HCT116 (cell line): ENCODE measurements at regions not wholly inside any gene's neighbourhood (a gene's known extent, or its start where the extent isn't known, plus 50 kb on each side); places are given as distances from the start of the nearest gene placed in this dataset.

Source experiments
- ATAC-seq: fragments of 200-7000 bp; cut with Tn5 transposase; 2 replicates; pipeline ENCODE4 v1.9.1; 2020; ENCODE audit warnings: mild to moderate bottlenecking, moderate library complexity
- BruUV-seq: library from RNA; stranded (reverse); fragments of 400-500 nt; replicated peaks from 2 replicates; lab custom pipeline; 2021; lab: Mats Ljungman, UMichigan
- CTCF ChIA-PET: fragments of 300-600 bp; sonication (Branson Sonifier 250); formaldehyde crosslinking; loops from one replicate; lab custom pipeline; 2021; ENCODE audit warnings: antibody characterized with exemption; lab: Charles Lee
- POLR2A ChIA-PET: fragments of 300-600, 350-600 bp; sonication (Branson Sonifier 250); formaldehyde crosslinking; loops from one replicate; lab custom pipeline; 2021; ENCODE audit warnings: antibody characterized with exemption; lab: Charles Lee
- RAD21 ChIA-PET, 2 experiments: fragments of 300-600 bp; sonication (Branson Sonifier 250); formaldehyde crosslinking; loops; one replicate each; lab custom pipeline; 2023; ENCODE audit warnings: low total read pairs in 2 of 2; ENCODE audit not compliant: uncharacterized antibody in 2 of 2, unreplicated experiment in 2 of 2, low non-redundant PET in 1 of 2; lab: Charles Lee
- DNase-seq: peaks from one replicate; pipeline ENCODE4 v3.0.0-alpha.2; 2010; ENCODE audit warnings: low read depth, low spot score
- H2AFZ ChIP-seq: fragments of 200-600 bp; shearing (Covaris generic), sonication (generic); 2 replicates; pipeline ENCODE4 v1.6.1; 2017; ENCODE audit warnings: low read depth, mixed run types, mixed read lengths, antibody characterized with exemption, low read length; ENCODE audit not compliant: poor library complexity, severe bottlenecking
- H3K27ac ChIP-seq: 2 replicates; pipeline ENCODE4 v1.5.1; 2012; ENCODE audit warnings: low read depth, low read length
- H3K27me3 ChIP-seq: fragments of 200-600 bp; sonication (generic); 2 replicates; pipeline ENCODE4 v1.6.1; 2016; ENCODE audit warnings: mixed run types, low read length, mixed read lengths; ENCODE audit not compliant: insufficient read depth
- H3K36me3 ChIP-seq, 2 experiments: fragments of 200-500 bp in 1 of 2; fragments of 200-600 bp in 1 of 2; sonication (Bioruptor generic) in 1 of 2; sonication (generic) in 1 of 2; 2 replicates each; pipeline versions ENCODE4 v1.5.1 to v1.6.1; 2014 to 2016; ENCODE audit warnings: low read length in 2 of 2, inconsistent platforms in 1 of 2, mixed read lengths in 1 of 2, mixed run types in 1 of 2; ENCODE audit not compliant: insufficient read depth in 2 of 2, control insufficient read depth in 1 of 2
- H3K4me1 ChIP-seq, 2 experiments: fragments of 200-600 bp in 1 of 2; sonication (generic) in 1 of 2; 2 replicates each; pipeline versions ENCODE4 v1.5.1 to v1.6.1; 2012 to 2017; ENCODE audit warnings: low read length in 2 of 2, inconsistent platforms in 1 of 2, mild to moderate bottlenecking in 1 of 2, mixed read lengths in 1 of 2, mixed run types in 1 of 2, moderate library complexity in 1 of 2; ENCODE audit not compliant: insufficient read depth in 2 of 2, control insufficient read depth in 1 of 2
- H3K4me2 ChIP-seq: fragments of 200-600 bp; sonication (generic); 2 replicates; pipeline ENCODE4 v1.6.1; 2017; ENCODE audit warnings: mixed run types, low read length, mixed read lengths
- H3K4me3 ChIP-seq, 2 experiments: fragments of 200-600 bp in 1 of 2; sonication (generic) in 1 of 2; replicated peaks in 1 of 2; 2 replicates each; pipeline ENCODE4 v1.5.1; 2011 to 2016; ENCODE audit warnings: low read length in 2 of 2, control low read depth in 1 of 2, low read depth in 1 of 2, mild to moderate bottlenecking in 1 of 2, mixed read lengths in 1 of 2, mixed run types in 1 of 2
- H3K79me2 ChIP-seq: fragments of 200-600 bp; sonication (generic); 2 replicates; pipeline ENCODE4 v1.6.1; 2017; ENCODE audit warnings: mild to moderate bottlenecking, mixed run types, low read length, moderate library complexity, mixed read lengths; ENCODE audit not compliant: insufficient read depth
- H3K9ac ChIP-seq: fragments of 200-600 bp; sonication (generic); 2 replicates; pipeline ENCODE4 v1.6.1; 2016; ENCODE audit warnings: low read length, mixed read lengths
- H3K9me2 ChIP-seq: fragments of 200-600 bp; sonication (generic), shearing (Covaris generic); 2 replicates; pipeline ENCODE4 v1.6.1; 2017; ENCODE audit warnings: mixed run types, mild to moderate bottlenecking, moderate library complexity; ENCODE audit not compliant: insufficient read depth
- H3K9me3 ChIP-seq, 2 experiments: fragments of 200-500 bp in 1 of 2; fragments of 200-600 bp in 1 of 2; sonication (Bioruptor generic) in 1 of 2; sonication (generic) in 1 of 2; 2 replicates each; pipeline ENCODE4 v1.6.1; 2014 to 2017; ENCODE audit warnings: low read length in 2 of 2, mixed read lengths in 2 of 2, inconsistent platforms in 1 of 2, low read depth in 1 of 2, mild to moderate bottlenecking in 1 of 2, mixed run types in 1 of 2, moderate library complexity in 1 of 2; ENCODE audit not compliant: control insufficient read depth in 1 of 2, insufficient read depth in 1 of 2
- H4K20me1 ChIP-seq: fragments of 200-600 bp; sonication (generic), shearing (Covaris generic); 2 replicates; pipeline ENCODE4 v1.6.1; 2017; ENCODE audit warnings: mixed run types, mild to moderate bottlenecking, moderate library complexity; ENCODE audit not compliant: insufficient read depth
- CEBPB ChIP-seq: IDR thresholded peaks from 2 replicates; pipeline ENCODE4 v1.6.1; 2012; ENCODE audit warnings: low read depth
- EGR1 ChIP-seq: IDR thresholded peaks from 2 replicates; pipeline ENCODE4 v1.6.1; 2012; ENCODE audit warnings: low read depth
- FOSL1 ChIP-seq: IDR thresholded peaks from 2 replicates; pipeline ENCODE4 v1.6.1; 2012; ENCODE audit warnings: low read depth
- JUND ChIP-seq: IDR thresholded peaks from 2 replicates; pipeline ENCODE4 v1.6.1; 2012
- MAX ChIP-seq: IDR thresholded peaks from 2 replicates; pipeline ENCODE4 v1.6.1; 2012
- POLR2A ChIP-seq: IDR thresholded peaks from 2 replicates; pipeline ENCODE4 v1.7.0; 2011; ENCODE audit warnings: borderline replicate concordance; ENCODE audit not compliant: insufficient read depth, insufficient read length; ENCODE audit errors: extremely low read depth
- SRF ChIP-seq: IDR thresholded peaks from 2 replicates; pipeline ENCODE4 v1.6.1; 2012; ENCODE audit warnings: low read depth
- TCF7L2 ChIP-seq: IDR thresholded peaks from 2 replicates; pipeline ENCODE4 v1.7.0; 2011; ENCODE audit warnings: borderline replicate concordance, inconsistent platforms; ENCODE audit not compliant: insufficient read depth, insufficient read length; ENCODE audit errors: extremely low read depth
- ZFX ChIP-seq: fragments of 450-650 bp; IDR thresholded peaks from 2 replicates; pipeline ENCODE4 v1.6.1; 2017
- intact Hi-C: fragments of 100-400 bp; cut with micrococcal nuclease; formaldehyde crosslinking; loops from 2 replicates; pipeline ENCODE4 v1.10.0; 2022
- TF ChIP-seq, protein P1 (sequence below): IDR thresholded peaks from 2 replicates; pipeline ENCODE4 v1.6.1; 2011; ENCODE audit warnings: mild to moderate bottlenecking, low read length, moderate library complexity; ENCODE audit not compliant: insufficient replicate concordance; ENCODE audit errors: extremely low read depth
- TF ChIP-seq, protein P2 (sequence below), 3 experiments: fragments of 200-600 bp in 1 of 3; sonication (generic) in 1 of 3; IDR thresholded peaks in 2 of 3; conservative IDR thresholded peaks in 1 of 3; 2 replicates each; pipeline ENCODE4 v1.5.1; 2012 to 2017; ENCODE audit warnings: low read depth in 2 of 3, low read length in 2 of 3, antibody characterized with exemption in 1 of 3, borderline replicate concordance in 1 of 3, control low read depth in 1 of 3, mild to moderate bottlenecking in 1 of 3, mixed read lengths in 1 of 3, mixed run types in 1 of 3, moderate library complexity in 1 of 3; ENCODE audit not compliant: insufficient read depth in 1 of 3

DNA sequence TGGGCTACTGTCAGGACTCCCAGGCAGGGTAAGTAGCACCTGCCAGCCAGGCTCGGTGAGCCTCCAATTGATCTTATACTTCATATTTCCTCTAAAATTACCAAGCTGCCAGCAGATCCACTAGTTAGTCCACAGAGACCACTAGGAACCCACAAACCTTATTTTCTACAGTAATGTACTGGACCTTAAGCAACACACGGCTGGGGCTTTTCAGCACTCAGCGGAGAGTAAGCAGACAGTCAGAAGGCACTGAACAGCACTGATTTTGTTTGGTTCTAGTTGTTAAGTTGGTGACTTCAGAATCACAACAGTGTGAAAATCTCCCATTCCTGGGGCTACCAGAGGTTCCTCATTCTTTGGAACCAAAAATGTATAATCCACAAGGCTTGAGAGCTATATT, 56.1 kb downstream of the MRPL57 start:
- intact Hi-C loops: no loop called here
- Histone ChIP-seq H4K20me1 (no peaks in the 10 kb centered on the region), H2AFZ (no peak overlapping the region), H3K4me1 (no peaks in the 10 kb centered on the region), H3K4me2 (no peak overlapping the region)
- POLR2A ChIA-PET: no interaction called here
- DNase-seq: no peak
- TF ChIP-seq CEBPB (no peak), MAX (no peak)
- TF ChIP-seq, all 23 proteins: peak for 0
- H3K9me3 ChIP-seq: no peaks in the 10 kb centered on the region
- ChIA-PET RAD21 (no interaction called here), CTCF (no interaction called here)
- no peak overlapping the region for H3K27ac ChIP-seq
- H3K79me2 ChIP-seq: no peaks in the 10 kb centered on the region
- H3K36me3 ChIP-seq: no peaks in the 10 kb centered on the region
- no TSS peak for BruUV-seq
- H3K9me2 ChIP-seq: no peaks in the 10 kb centered on the region
- no peak for ATAC-seq
- no peak overlapping the region for H3K4me3 ChIP-seq
- no peaks in the 10 kb centered on the region for H3K27me3 ChIP-seq
- H3K9ac ChIP-seq: no peak overlapping the region

DNA sequence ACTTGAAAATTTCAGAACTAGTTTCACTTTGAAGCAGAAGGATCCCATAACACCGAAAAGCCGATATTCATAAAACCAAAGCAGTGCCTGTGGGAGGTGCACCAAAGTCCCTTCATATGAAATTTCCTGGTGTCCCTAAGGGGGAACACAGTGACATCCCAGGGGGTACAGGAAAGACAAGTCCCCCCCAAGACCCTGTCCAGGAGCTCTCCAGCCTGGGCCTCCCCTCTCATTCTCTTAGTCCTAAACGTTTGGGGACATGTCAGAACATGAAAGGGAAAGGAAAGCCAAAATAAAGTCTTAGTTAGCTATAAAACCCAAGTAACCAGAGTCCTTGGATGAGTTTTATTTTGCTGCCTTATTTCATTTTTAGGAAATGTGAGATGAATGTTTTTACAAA, 56.6 kb downstream of the MRPL57 start:
- intact Hi-C loops: no loop called here
- RAD21 ChIA-PET: no interaction called here
- no peaks in the 10 kb centered on the region for H3K9me2 ChIP-seq
- ATAC-seq: no peak
- POLR2A ChIA-PET: no interaction called here
- no peaks in the 10 kb centered on the region for H3K79me2 ChIP-seq
- H3K4me2 ChIP-seq: no peak overlapping the region
- H3K27ac ChIP-seq: no peak overlapping the region
- H2AFZ ChIP-seq: no peak overlapping the region
- H3K4me1 ChIP-seq: no peaks in the 10 kb centered on the region
- DNase-seq: no peak
- TF ChIP-seq ZFX (no peak), TCF7L2 (no peak), EGR1 (no peak), POLR2A (no peak), SRF (no peak), FOSL1 (no peak), JUND (no peak)
- TF ChIP-seq, protein P1, sequence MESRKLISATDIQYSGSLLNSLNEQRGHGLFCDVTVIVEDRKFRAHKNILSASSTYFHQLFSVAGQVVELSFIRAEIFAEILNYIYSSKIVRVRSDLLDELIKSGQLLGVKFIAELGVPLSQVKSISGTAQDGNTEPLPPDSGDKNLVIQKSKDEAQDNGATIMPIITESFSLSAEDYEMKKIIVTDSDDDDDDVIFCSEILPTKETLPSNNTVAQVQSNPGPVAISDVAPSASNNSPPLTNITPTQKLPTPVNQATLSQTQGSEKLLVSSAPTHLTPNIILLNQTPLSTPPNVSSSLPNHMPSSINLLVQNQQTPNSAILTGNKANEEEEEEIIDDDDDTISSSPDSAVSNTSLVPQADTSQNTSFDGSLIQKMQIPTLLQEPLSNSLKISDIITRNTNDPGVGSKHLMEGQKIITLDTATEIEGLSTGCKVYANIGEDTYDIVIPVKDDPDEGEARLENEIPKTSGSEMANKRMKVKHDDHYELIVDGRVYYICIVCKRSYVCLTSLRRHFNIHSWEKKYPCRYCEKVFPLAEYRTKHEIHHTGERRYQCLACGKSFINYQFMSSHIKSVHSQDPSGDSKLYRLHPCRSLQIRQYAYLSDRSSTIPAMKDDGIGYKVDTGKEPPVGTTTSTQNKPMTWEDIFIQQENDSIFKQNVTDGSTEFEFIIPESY: no peak
- TF ChIP-seq, protein P2, sequence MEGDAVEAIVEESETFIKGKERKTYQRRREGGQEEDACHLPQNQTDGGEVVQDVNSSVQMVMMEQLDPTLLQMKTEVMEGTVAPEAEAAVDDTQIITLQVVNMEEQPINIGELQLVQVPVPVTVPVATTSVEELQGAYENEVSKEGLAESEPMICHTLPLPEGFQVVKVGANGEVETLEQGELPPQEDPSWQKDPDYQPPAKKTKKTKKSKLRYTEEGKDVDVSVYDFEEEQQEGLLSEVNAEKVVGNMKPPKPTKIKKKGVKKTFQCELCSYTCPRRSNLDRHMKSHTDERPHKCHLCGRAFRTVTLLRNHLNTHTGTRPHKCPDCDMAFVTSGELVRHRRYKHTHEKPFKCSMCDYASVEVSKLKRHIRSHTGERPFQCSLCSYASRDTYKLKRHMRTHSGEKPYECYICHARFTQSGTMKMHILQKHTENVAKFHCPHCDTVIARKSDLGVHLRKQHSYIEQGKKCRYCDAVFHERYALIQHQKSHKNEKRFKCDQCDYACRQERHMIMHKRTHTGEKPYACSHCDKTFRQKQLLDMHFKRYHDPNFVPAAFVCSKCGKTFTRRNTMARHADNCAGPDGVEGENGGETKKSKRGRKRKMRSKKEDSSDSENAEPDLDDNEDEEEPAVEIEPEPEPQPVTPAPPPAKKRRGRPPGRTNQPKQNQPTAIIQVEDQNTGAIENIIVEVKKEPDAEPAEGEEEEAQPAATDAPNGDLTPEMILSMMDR (IDR thresholded peaks at IDR 0.05 in 2 of 3, conservative IDR thresholded peaks at IDR 0.05 in 1 of 3; ENCODE audit: borderline replicate concordance in 1 of 3, insufficient read depth in 1 of 3, low read depth in 2 of 3, low read length in 2 of 3): no peak
- H3K9me3 ChIP-seq: no peaks in the 10 kb centered on the region
- no peaks in the 10 kb centered on the region for H4K20me1 ChIP-seq
- no TSS peak for BruUV-seq
- no peaks in the 10 kb centered on the region for H3K36me3 ChIP-seq
- H3K27me3 ChIP-seq: no peaks in the 10 kb centered on the region
- H3K9ac ChIP-seq: no peak overlapping the region
- CTCF ChIA-PET: no interaction called here
- no peak overlapping the region for H3K4me3 ChIP-seq
